ENCODE measurements at regions not wholly inside any gene's neighbourhood (a gene's known extent, or its start where the extent isn't known, plus 50 kb on each side); places are given as distances from the start of the nearest gene placed in this dataset.
A peak's percentile ranks its signal among the peaks of the same experiment; 100 is the strongest.

DNA sequence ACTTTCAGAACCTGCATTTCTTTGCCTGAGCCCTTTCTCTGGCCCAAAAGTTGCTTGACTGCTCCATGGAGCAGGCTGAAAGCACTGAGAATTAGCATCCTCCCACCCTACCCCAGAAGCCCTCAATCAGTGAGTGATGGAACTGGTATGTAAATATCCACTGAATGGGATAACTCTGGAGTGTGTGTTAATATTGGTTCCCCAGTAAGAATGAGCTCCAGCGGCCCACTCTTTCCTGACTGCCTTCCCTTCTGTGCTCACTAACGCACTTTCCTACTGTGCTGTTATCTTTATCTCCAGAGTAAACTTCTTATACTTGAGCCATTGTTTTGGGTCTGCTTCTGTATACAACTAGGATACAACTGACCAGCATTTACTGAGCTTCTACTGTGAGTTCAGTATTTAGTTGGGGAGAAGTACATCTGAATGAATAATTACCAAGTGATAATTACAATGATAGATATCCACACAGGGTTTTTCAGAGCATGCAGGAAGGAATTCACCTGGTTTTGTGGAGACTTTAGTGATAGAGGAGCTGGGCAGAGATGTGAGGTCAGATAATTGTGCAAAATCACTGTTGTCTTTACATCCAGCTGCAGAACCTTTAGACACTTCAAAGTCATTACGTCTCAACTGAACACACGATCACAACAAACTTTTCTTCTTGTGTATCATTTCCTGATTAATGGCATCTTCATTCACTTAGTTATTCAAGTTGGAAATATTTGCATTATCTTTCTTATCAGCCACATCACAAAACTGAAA lies 149.2 kb upstream of the BTG1 start:
- no peak for DNase-seq

DNA sequence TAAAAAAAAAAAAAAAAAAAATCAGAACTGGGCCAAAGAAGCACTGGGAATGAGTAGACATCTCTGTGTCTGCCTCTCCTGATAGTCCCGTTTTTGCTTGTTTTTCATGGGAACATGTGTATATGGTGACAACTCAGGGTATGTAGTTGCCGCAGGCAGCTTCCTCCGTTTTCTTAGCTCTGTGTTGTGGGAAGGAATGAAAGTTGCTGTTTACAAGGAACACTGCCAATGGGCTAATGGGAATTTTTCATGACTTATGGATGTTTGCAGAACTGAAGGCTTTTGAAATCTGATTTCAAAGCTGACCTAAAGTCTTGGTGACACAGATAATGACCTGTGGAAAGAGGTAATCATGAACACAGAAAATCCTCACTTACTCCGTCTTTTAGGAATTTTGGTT lies 146.4 kb upstream of the BTG1 start:
- DNase-seq, result no peak

DNA sequence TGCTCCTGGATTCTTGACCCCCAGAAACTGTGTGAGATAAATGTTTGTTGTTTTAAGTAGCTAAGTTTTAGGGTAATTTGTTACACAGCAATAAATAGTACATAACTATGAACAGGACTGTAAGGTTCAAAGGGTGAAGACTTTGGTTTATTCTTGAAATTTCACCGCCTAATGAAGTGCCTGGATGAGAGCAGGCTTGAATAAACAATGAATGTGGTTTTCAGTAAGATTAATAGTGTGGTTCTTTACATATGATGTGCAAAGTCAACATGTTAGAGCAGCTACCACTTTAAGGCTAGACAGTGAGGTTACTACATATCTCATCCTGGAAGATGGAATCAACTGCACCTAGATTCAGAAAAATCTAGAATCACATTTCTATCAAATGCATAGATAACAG lies 145.2 kb upstream of the BTG1 start:
- no peak for DNase-seq

DNA sequence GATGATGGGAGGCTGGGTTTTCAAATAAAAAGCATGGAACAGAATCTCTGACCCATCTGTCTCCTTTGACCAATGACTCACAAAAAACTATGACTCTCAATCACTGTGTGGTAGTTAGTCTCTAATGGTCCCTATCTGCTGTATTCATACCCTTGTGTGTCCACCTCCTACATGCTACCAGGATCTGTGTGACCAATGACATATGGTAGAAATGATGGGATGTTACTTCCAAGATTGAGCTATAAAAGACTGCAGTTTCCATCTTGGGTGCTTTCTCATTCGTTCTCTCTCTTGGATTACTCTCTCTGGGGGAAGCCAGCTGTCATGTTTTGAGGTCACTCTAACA lies 144.7 kb upstream of the BTG1 start:
- no peak for DNase-seq

DNA sequence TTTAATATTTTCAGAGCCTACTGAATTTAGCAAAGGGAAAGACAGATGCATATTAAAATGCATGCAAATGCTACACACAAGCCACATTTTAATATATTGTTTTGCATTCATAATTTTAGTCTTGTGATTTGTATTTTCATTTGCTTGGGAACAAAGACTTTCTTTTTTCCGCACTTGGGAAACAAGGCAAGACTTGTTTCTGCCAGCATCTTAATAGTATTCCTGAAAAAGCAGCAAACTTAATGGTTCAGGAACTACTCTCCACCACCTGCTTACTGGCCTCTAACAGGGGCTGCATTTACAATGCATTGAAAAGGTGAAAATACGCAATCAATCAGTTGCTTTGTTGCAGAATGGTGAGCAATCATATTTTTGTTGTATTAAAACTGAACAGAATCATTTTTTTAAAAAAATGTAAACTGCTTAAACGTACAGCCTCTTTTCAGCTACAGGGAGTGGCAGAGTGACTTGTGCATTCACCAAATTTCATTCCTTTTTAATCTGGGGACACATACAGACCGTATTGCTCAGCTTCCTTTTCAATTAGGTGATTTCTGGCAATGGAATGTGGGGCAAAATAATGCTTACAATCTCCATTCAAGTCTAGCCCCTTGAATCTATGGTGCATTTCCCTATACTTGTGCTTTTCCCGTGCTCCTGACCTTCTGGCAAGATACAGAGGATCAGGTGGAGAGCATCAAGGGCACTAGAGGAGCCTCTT lies 144.1 kb upstream of the BTG1 start:
- no peak for DNase-seq

DNA sequence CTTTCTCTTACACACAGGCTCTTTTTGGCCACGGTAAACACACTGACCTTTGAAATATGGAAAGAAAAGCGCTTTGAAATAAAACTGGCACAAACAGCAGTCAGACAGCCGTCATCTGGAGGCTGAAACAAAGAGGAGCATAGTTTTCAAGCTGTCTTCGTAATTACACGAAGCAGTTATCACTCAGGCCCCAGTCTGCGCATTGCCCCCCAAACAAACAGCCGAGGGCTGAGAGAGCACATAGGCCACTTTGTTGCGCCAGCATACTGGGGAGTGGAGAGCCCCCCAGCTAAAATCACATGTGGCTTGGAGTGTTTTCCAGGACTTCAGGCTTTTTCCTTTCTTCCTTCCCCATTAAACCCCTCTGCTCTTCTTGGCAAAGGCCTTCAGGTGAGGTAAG lies 142.9 kb upstream of the BTG1 start:
- DNase-seq, result peak in 1 of 2 experiments; percentile 21

DNA sequence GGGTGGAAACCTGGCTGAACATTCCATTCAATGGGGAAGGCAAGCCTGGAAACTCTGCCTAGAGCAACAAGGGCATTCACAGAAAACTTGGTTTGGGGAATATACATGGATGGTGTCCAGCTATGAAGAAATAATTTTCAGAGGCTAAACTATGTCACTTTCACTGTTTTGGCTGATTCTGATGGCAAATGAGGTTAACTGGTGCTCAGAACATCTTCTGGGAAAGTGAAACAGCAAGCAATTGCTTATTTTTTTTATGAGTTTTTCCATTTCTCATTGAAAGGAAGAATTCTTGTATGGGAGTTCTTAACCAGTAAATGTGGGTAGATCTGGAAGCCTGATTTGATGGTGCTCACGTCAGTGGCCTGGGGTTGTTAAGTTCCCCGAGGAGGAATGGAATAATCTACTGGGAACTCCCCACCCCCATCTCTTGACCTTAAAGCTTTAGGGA lies 132.8 kb upstream of the BTG1 start:
- no peak for DNase-seq

DNA sequence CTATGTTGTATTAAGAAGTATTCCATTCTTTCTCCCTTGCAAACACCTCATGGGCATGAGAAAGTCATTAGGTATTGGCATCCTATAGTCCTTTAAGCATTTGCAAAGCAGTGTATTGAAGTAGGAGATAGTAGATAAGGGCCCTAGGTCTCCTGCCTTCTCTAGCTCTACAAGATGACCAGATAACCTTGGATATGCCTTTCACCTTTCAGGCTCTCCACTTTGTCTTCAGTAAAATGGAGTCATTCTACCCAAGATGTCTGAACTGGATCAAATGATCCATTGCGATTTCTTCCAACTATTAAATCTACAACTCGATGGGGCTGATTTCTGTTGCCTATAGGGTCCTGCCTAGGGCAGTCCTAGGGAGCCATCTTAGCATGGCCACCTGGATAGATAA lies 132.1 kb upstream of the BTG1 start:
- no peak for DNase-seq

DNA sequence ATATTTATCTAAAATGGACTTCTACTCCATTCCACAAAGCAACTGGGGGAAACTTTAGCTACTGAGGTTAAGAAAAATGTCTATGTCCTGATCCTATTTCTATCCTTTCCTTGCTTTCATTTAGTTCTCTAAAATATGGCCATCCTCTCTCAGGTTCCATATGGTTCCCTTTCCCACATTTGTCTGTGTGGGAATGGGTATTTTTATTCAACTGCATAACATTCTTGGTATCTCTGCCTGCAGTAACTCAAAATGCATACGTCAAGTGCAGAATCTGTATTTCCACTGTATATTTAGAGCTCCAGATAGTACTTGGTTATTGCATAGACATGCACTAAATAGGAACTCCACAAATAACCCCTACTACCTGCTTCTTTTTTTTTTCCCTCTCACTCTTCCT lies 130.6 kb upstream of the BTG1 start:
- DNase-seq, result no peak

DNA sequence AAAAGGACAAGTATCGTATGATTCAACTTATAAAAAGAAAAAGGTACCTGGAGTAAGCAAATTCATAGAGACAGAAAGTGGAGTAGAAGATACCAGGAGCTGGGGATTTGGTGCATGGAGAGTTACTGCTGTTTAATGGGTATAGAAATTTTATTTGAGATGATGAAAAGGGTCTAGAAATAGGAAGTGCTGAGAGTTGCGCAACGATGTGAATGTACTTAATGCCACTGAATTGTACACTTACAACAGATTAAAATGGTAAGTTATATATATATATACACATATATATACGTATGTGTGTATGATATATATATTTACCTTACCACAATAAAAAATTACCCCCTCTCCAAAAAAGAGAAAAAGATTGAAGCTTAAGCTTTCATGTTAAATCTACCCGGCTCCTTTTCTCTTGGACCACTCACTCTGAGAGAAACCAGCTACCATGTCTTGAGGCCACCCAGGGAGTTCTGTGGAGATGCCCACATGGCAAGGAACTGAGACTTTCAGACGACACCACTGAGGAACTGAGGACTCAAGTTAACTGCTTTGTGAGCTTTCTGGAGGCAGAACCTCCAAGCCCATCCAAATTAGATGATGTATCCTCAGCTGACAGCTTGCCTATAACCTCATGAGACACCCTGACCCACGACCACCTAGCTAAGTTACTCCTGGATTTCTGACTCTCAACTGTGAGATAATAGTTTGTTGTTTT lies 130.0 kb upstream of the BTG1 start:
- no peak for DNase-seq

DNA sequence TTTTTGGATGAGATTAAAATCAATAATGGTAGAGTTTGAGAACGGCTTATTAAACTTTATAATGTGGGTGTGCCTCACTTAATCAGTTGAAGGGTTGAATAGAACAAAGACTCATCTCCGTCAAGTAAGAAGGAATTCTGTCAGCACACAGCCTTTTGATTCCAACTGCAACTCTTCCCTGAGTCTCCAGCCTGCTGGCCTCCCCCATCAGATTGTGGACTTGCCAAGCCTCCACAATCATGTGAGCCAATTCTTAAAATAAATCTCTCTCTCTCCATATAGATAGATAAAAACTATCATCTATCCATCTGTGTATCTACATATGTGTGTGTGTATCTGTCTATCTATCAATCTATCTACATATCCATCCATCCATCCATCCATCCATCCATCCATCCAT lies 127.4 kb upstream of the BTG1 start:
- DNase-seq, result no peak

DNA sequence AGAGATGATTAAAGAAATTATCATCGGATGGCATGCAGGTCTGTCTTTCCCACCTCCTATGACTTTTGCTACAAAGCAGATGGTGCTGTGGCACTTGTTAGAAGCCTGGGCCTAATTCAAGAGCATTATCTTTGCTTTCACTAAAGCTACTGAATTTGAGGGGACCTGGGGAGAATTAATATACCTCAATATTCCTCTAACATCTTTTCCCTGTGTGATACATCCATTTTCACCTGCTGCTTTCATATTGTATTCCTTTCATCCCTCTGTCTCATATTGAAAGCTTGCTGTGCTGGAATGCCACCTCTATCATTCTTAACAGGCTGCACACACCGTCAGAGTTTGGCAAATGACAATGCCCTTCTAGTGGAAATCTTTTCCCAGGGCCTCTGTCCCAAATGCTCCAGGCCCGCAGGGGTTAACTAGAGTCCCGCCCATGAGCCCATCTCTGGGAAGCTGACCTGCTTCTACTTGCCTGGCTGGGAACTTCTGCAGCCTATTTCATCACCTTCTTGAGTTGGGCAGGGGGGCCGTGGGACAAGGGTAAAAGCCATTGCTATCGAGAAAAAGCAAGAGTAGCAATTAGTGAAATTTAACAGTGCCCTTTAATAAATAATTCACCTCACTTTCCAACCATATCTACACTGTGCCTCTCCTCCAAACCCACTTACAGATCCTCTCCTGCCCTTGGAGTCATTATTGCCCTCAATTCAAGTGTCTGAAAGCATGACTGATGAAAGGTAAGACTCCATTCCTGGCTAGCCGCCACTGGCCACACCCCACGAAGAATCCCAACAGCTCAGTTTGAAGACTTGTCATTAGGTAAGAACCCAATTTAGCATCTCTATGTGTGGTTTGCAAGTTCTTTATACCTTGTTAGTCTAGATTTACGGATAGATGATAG lies 126.7 kb upstream of the BTG1 start:
- no peak for DNase-seq

DNA sequence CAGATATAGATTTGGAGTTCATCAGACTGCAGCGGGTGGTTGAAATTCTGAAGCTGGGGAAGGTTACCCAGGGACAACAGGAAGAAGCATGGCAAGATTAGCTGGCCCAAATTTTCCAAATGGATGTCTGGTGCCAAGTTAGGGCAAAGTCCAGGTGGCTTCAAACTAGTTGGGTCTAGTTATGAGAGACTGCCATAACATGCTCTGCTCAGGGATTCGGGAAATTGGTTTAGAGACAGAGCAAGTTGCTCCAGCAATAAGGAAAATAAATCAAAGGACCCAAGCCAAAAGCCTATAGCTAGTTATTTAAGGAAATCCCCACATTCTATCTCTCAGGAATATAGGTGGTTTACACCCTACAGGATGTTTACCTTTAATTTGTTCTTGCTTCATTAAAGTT lies 125.7 kb upstream of the BTG1 start:
- no peak for DNase-seq

DNA sequence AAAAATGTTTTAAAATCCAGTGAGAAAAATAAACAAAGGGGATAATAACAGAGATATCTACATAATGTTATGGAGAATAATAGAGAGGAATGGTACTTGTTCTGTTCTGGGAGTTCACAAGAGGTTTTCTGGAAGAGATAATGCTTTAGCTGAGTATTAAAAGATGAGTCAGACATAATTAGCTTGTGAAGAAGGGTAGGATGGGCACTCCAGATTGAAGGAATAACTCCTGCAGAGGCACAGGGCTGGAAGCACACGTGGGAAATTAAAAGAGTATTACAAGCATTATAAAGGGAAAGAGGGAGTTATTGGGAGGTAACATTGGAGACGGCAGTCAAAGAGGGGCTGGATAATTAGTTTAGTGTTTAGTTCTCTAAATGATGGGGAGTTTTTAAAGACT lies 124.9 kb upstream of the BTG1 start:
- DNase-seq, result no peak

DNA sequence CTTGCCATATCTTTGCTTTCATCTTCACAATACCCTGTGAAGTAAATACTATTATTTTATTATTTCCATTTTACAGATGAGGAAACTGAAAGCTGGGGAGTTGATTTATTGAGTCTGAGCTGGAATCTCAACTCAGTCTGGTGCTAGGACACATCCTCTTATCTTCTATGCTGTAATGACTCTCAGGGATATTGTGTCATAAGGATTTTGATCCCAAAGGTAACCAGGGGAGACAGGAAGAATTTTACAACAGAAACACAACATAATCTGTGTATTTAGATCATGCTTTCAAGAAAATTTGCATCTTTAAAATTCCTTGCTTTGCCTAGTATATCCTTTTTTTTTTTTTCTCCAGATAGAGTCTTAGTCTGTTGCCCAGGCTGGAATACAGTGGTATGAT lies 123.3 kb upstream of the BTG1 start:
- no peak for DNase-seq

DNA sequence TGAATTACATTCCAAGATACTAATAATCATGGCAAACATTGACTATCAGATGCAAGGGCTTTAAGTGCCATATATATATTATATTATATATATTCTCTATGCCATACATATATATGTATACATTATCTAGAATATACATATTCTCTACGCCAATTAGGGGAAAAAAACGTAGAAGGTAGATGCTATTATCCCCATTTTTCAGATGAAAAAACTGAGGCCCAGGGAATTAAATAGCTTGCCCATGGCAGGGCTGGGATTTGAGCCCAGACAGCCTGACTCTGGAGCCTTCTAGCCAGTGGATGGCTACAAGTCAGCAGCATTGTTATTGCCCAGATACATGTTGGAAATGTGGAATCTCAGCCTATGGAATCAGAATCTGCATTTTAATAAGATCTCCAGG lies 116.0 kb upstream of the BTG1 start:
- no peak for DNase-seq

DNA sequence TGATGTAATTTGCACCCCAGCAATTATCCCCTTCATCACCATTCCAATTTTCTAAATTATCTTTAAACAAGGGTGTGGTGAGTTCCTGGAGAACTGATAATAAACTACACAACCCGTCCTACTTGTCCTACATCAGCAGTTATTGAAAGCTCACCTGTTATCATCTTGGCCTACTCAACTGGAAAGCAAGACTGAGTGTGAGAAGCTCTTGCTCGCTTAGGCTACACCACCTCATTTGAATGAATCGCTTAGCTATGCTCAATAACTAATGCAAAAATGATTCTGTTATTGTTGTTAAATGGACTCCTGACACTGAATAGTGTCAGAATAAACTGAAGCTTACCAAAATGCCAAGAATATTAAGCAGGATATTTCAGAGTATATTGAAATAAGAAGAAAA lies 115.4 kb upstream of the BTG1 start:
- DNase-seq, result no peak

DNA sequence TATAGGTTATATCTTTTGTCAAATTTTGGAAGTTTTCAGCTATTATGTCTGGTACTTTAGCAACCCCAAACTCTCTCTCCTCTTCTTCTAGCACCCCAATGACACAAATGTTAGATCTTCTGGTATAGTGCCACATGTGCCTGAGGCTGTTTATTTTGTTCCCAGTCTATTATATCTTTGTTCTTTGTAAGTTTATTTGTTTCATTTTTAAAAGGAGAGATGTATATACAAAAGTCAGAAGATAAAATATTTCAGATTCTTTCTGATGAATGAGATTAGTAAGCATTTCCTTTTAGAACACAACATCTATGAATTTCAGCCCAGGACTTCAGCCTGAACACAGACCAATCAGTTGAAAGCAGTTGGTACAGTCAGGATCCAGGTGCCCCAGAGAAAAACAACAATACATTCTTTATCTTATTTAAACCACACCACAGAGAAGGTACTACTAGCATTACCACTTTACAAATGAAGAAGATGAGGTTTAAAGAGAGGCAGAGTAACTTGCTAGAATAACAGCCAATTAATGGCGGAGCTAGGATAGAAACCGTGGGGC lies 114.1 kb upstream of the BTG1 start:
- DNase-seq, result no peak

DNA sequence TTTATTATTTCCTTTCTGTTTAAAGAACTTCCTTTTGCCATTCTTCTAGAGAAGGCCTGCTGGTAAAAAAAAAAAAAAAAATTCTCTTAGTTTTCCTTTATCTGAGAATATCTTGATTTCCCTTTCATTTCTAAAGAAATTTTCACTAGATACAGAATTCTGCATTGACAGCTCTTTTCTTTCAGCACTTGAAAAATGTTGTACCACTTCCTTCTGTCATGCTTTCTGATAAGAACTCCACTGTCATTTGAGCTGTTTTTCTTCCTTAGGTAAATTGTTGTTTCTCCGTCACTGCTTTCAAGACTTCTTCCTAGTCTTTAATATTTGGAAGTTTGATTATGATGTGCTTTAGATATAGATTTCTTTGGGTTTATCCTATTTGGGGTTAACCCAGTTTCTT lies 113.6 kb upstream of the BTG1 start:
- no peak for DNase-seq

DNA sequence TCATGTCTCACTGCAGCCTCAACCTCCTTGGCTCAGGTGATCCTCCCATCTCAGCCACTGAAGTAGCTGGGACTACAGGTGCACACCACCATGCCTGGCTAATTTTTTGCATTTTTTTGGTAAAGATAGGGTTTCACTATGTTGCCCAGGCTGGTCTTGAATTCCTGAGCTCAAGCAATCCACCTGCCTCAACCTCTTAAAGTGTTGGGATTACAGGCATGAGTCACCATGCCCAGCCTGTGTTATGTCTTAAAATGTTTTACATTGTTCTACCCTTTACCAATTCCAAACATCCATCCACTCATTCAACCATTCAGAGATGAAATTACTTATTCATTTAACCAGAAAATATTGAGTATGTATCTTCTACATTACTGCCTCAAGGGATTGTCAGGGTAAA lies 111.6 kb upstream of the BTG1 start:
- DNase-seq, result no peak

DNA sequence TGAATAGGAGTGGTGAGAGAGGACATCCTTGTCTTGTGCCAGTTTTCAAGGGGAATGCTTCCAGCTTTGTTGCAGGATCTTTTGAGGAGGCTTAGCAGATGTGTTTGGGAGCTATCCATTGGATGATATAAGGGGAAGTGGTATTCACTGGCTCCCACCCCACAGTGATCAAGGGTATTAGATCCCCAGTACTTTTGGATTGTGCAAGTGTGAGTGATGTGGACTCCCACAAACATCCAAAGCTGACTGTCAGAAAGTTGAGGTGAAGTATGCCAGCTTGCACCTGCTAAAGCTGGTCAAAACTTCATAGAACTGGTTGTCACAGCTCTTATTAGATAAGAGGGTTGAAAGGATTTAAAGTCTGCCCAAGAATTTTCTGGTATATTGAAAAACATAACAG lies 110.1 kb upstream of the BTG1 start:
- DNase-seq, result no peak

DNA sequence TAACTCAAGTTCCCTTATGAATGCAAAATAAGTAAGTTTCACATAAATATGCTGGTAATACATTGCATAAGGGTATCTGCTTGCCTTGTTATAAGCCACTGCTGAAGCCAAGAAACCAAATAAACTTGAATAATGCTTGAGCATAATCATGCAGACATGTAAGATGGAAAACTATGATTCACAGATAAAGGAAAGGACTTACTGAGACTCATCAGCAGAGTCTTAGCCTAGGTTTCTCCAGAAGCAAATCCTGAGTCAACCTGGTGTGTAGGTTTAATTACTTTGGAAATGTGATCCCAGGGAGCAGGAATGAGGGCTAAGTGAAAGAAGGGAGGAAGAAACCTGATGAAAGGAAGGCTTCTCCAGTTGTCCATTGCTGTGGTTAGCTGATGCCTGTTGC lies 107.7 kb upstream of the BTG1 start:
- DNase-seq, result no peak

DNA sequence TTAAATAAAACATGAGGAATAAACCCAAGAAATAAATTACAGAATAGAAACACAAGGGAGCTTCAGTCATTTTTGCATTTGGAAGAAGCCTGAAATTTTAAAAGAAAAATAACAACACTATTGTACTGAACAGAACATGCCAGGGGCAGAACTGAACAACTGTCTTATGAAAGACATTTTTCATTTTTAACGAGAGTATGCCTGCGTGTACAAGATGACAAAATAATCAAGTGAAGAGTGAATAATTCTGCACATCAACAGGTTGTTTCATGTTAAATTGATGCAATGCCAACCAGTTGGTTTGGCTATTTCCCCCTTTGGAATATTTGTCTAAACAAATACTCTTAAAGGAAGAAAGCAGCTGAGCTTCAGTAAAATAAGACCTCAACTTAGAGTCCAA lies 103.3 kb upstream of the BTG1 start:
- DNase-seq, result no peak

All from NCI-H446 (cell line).